GM21576 (cell line): ENCODE measurements at regions not wholly inside any gene's neighbourhood (a gene's known extent, or its start where the extent isn't known, plus 50 kb on each side); places are given as distances from the start of the nearest gene placed in this dataset.
"Not testable (repeated sequence)": the region's sequence is repeated elsewhere in the genome, so short reads cannot be mapped to it uniquely, and the experiment has no call there.

ENCODE experiments used
- ATAC-seq: cut with Tn5 transposase; IDR thresholded peaks from one replicate; pipeline ENCODE4 v1.9.1; 2021; ENCODE audit warnings: mild to moderate bottlenecking, moderate library complexity; ENCODE audit not compliant: unreplicated experiment

- no peak for ATAC-seq
Observed at GRCh38 chr5:89584339-89584956, 701.5 kb upstream of the MEF2C start.

GRCh38 chr5:89583534-89583933, 700.5 kb upstream of the MEF2C start:
- ATAC-seq: no peak

GRCh38 chr5:89582768-89583339, 699.9 kb upstream of the MEF2C start:
- ATAC-seq: no peak

GRCh38 chr5:89580976-89581375, 698.0 kb upstream of the MEF2C start:
- ATAC-seq: no peak

- no peak for ATAC-seq
Observed at GRCh38 chr5:89575319-89575718, 692.3 kb upstream of the MEF2C start.

- ATAC-seq: no peak
Observed at GRCh38 chr5:89573345-89573744, 690.4 kb upstream of the MEF2C start.

- ATAC-seq: no peak
Observed at GRCh38 chr5:89572696-89573095, 689.7 kb upstream of the MEF2C start.

- ATAC-seq: no peak
Observed at GRCh38 chr5:89570557-89570956, 687.6 kb upstream of the MEF2C start.

- no peak for ATAC-seq
Observed at GRCh38 chr5:89566340-89566739, 683.4 kb upstream of the MEF2C start.

GRCh38 chr5:89560696-89561095, 677.7 kb upstream of the MEF2C start:
- no peak for ATAC-seq

- no peak for ATAC-seq
Observed at GRCh38 chr5:89556215-89556913, 673.4 kb upstream of the MEF2C start.

- no peak for ATAC-seq
Observed at GRCh38 chr5:89546657-89547056, 663.7 kb upstream of the MEF2C start.

- no peak for ATAC-seq
Observed at GRCh38 chr5:89545626-89546025, 662.6 kb upstream of the MEF2C start.

- no peak for ATAC-seq
Observed at GRCh38 chr5:89545076-89545475, 662.1 kb upstream of the MEF2C start.

- no peak for ATAC-seq
Observed at GRCh38 chr5:89542736-89543135, 659.8 kb upstream of the MEF2C start.

- no peak for ATAC-seq
Observed at GRCh38 chr5:89537800-89538199, 654.8 kb upstream of the MEF2C start.

GRCh38 chr5:89536020-89536419, 653.0 kb upstream of the MEF2C start:
- ATAC-seq: no peak

- no peak for ATAC-seq
Observed at GRCh38 chr5:89535411-89535810, 652.4 kb upstream of the MEF2C start.

- ATAC-seq: no peak
Observed at GRCh38 chr5:89534331-89534730, 651.3 kb upstream of the MEF2C start.

- ATAC-seq: no peak
Observed at GRCh38 chr5:89524785-89525184, 641.8 kb upstream of the MEF2C start.

GRCh38 chr5:89523867-89524266, 640.9 kb upstream of the MEF2C start:
- not testable (repeated sequence) for ATAC-seq

GRCh38 chr5:89520771-89521170, 637.8 kb upstream of the MEF2C start:
- no peak for ATAC-seq
